ENCODE measurements at regions not wholly inside any gene's neighbourhood (a gene's known extent, or its start where the extent isn't known, plus 50 kb on each side); places are given as distances from the start of the nearest gene placed in this dataset.
"Not testable (repeated sequence)": the region's sequence is repeated elsewhere in the genome, so short reads cannot be mapped to it uniquely, and the experiment has no call there.

- not testable (repeated sequence) for H3K27ac ChIP-seq (ENCODE audit: low read length); H3K4me3 ChIP-seq (ENCODE audit: low read length); H3K9ac ChIP-seq (ENCODE audit: low read length); H3K27me3 ChIP-seq (ENCODE audit: insufficient read depth, low read depth, low read length); H3K4me2 ChIP-seq (ENCODE audit: low read length); H3K36me3 ChIP-seq (ENCODE audit: insufficient read depth, low read length); H4K20me1 ChIP-seq (ENCODE audit: insufficient read depth); H3K79me2 ChIP-seq (replicated peaks; ENCODE audit: insufficient read depth, low read length); H3K9me2 ChIP-seq (ENCODE audit: insufficient read depth, low read length); H3F3A ChIP-seq (ENCODE audit: insufficient read depth, low read length, poor library complexity, severe bottlenecking); H3K9me3 ChIP-seq (ENCODE audit: low read length); H2AFZ ChIP-seq (ENCODE audit: low read depth, low read length)
Observed at GRCh38 chr7:12043457-12043856, 167.6 kb upstream of the TMEM106B start.

DNA sequence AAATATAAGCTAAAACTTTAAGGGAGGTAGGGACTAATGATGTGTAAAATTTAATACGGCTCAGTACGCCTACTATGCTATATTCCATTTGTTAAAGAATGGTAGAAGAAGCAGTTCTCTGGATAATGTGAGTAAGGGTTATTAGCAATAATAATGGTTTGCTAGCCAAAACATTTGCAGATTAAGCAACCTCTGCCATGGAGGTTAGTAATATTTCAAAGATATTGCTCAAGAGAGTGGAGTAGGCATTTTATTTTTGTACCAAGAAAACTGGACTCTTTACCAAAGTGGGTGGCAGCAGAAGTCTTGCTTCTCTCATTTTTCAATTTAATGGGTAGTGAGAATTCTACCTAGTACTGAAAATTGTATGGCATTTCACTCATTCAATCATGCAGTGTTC is 158.9 kb upstream of the TMEM106B start:
- H3K4me2 ChIP-seq (ENCODE audit: low read length) = no peak overlapping the region
- H3K27me3 ChIP-seq (ENCODE audit: insufficient read depth, low read depth, low read length) = no peaks in the 10 kb centered on the region
- H3K36me3 ChIP-seq (ENCODE audit: insufficient read depth, low read length) = no peaks in the 10 kb centered on the region
- no peak overlapping the region for H3K4me3 ChIP-seq (ENCODE audit: low read length)
- H3F3A ChIP-seq (ENCODE audit: insufficient read depth, low read length, poor library complexity, severe bottlenecking) = no peaks in the 10 kb centered on the region
- no peak overlapping the region for H2AFZ ChIP-seq (ENCODE audit: low read depth, low read length)
- no peaks in the 10 kb centered on the region for H3K9me3 ChIP-seq (ENCODE audit: low read length)
- H3K9ac ChIP-seq (ENCODE audit: low read length) = no peak overlapping the region
- TF ChIP-seq, protein P1, sequence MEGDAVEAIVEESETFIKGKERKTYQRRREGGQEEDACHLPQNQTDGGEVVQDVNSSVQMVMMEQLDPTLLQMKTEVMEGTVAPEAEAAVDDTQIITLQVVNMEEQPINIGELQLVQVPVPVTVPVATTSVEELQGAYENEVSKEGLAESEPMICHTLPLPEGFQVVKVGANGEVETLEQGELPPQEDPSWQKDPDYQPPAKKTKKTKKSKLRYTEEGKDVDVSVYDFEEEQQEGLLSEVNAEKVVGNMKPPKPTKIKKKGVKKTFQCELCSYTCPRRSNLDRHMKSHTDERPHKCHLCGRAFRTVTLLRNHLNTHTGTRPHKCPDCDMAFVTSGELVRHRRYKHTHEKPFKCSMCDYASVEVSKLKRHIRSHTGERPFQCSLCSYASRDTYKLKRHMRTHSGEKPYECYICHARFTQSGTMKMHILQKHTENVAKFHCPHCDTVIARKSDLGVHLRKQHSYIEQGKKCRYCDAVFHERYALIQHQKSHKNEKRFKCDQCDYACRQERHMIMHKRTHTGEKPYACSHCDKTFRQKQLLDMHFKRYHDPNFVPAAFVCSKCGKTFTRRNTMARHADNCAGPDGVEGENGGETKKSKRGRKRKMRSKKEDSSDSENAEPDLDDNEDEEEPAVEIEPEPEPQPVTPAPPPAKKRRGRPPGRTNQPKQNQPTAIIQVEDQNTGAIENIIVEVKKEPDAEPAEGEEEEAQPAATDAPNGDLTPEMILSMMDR (IDR thresholded peaks at IDR 0.05; ENCODE audit: poor library complexity, severe bottlenecking) = no peak
- no peak for TF ChIP-seq EP300 (conservative IDR thresholded peaks at IDR 0.05; ENCODE audit: poor library complexity, severe bottlenecking)
- no peak for TF ChIP-seq MXI1 (conservative IDR thresholded peaks at IDR 0.05; ENCODE audit: poor library complexity, severe bottlenecking)
- TF ChIP-seq RAD21 (conservative IDR thresholded peaks at IDR 0.05) = no peak
- no peak for TF ChIP-seq POLR2AphosphoS5 (IDR thresholded peaks at IDR 0.05)
- no peak for TF ChIP-seq SMC3 (conservative IDR thresholded peaks at IDR 0.05; ENCODE audit: poor library complexity)
- no peak for TF ChIP-seq REST (IDR thresholded peaks at IDR 0.05; ENCODE audit: borderline replicate concordance)
- no peak for TF ChIP-seq TAF1 (IDR thresholded peaks at IDR 0.05; ENCODE audit: low read depth)
- no peak for TF ChIP-seq EZH2 (IDR thresholded peaks at IDR 0.05; ENCODE audit: borderline replicate concordance, insufficient read depth, low read length, poor library complexity, severe bottlenecking)
- no peak overlapping the region for H3K27ac ChIP-seq (ENCODE audit: low read length)
- no peaks in the 10 kb centered on the region for H3K9me2 ChIP-seq (ENCODE audit: insufficient read depth, low read length)
- no peaks in the 10 kb centered on the region for H3K79me2 ChIP-seq (replicated peaks; ENCODE audit: insufficient read depth, low read length)
- H4K20me1 ChIP-seq (ENCODE audit: insufficient read depth) = no peaks in the 10 kb centered on the region

GRCh38 chr7:12053561-12053960 is 157.5 kb upstream of the TMEM106B start:
- Histone ChIP-seq H3K79me2 (replicated peaks; ENCODE audit: insufficient read depth, low read length) (no peaks in the 10 kb centered on the region), H3K4me2 (ENCODE audit: low read length) (no peak overlapping the region), H3F3A (ENCODE audit: insufficient read depth, low read length, poor library complexity, severe bottlenecking) (no peaks in the 10 kb centered on the region), H4K20me1 (ENCODE audit: insufficient read depth) (no peaks in the 10 kb centered on the region), H2AFZ (ENCODE audit: low read depth, low read length) (no peak overlapping the region), H3K27ac (ENCODE audit: low read length) (no peak overlapping the region), H3K4me3 (ENCODE audit: low read length) (no peak overlapping the region), H3K9me3 (ENCODE audit: low read length) (peaks cover 3% of the 10 kb centered on the region), H3K27me3 (ENCODE audit: insufficient read depth, low read depth, low read length) (no peaks in the 10 kb centered on the region), H3K9ac (ENCODE audit: low read length) (no peak overlapping the region), H3K9me2 (ENCODE audit: insufficient read depth, low read length) (no peaks in the 10 kb centered on the region), H3K36me3 (ENCODE audit: insufficient read depth, low read length) (no peaks in the 10 kb centered on the region)
- no peak for TF ChIP-seq SMC3 (conservative IDR thresholded peaks at IDR 0.05; ENCODE audit: poor library complexity)
- no peak for TF ChIP-seq POLR2AphosphoS5 (IDR thresholded peaks at IDR 0.05)
- TF ChIP-seq, protein P1 (IDR thresholded peaks at IDR 0.05; ENCODE audit: poor library complexity, severe bottlenecking) = no peak
- no peak for TF ChIP-seq REST (IDR thresholded peaks at IDR 0.05; ENCODE audit: borderline replicate concordance)
- TF ChIP-seq RAD21 (conservative IDR thresholded peaks at IDR 0.05) = no peak
- no peak for TF ChIP-seq TAF1 (IDR thresholded peaks at IDR 0.05; ENCODE audit: low read depth)
- no peak for TF ChIP-seq MXI1 (conservative IDR thresholded peaks at IDR 0.05; ENCODE audit: poor library complexity, severe bottlenecking)
- no peak for TF ChIP-seq EP300 (conservative IDR thresholded peaks at IDR 0.05; ENCODE audit: poor library complexity, severe bottlenecking)
